KMS-11 (cell line): ENCODE measurements at regions not wholly inside any gene's neighbourhood (a gene's known extent, or its start where the extent isn't known, plus 50 kb on each side); places are given as distances from the start of the nearest gene placed in this dataset.

Experiments used
- H2AFZ ChIP-seq: fragments of 200-600 bp; sonication (generic); 2 replicates; pipeline ENCODE4 v1.6.1; 2016; ENCODE audit warnings: antibody characterized with exemption, mixed run types, low read depth
- H3K27ac ChIP-seq: fragments of 200-600 bp; sonication (generic); 2 replicates; pipeline ENCODE4 v1.6.1; 2016; ENCODE audit warnings: mild to moderate bottlenecking, mixed run types
- H3K27me3 ChIP-seq: fragments of 200-600 bp; sonication (generic); 2 replicates; pipeline ENCODE4 v1.6.1; 2017; ENCODE audit warnings: mild to moderate bottlenecking, low read depth, mixed run types, moderate library complexity; ENCODE audit not compliant: insufficient read depth
- H3K36me3 ChIP-seq: fragments of 200-600 bp; sonication (generic); 2 replicates; pipeline ENCODE4 v1.6.1; 2017; ENCODE audit warnings: mild to moderate bottlenecking, mixed run types; ENCODE audit not compliant: insufficient read depth
- H3K4me1 ChIP-seq: fragments of 200-600 bp; sonication (generic); 2 replicates; pipeline ENCODE4 v1.6.1; 2016; ENCODE audit warnings: mild to moderate bottlenecking, low read depth, mixed run types; ENCODE audit not compliant: poor library complexity, severe bottlenecking
- H3K4me2 ChIP-seq: fragments of 200-600 bp; sonication (generic); 2 replicates; pipeline ENCODE4 v1.7.0; 2016; ENCODE audit warnings: mild to moderate bottlenecking, mixed run types
- H3K4me3 ChIP-seq: fragments of 200-600 bp; sonication (generic); IDR thresholded peaks from 2 replicates; pipeline ENCODE4 v1.6.1; 2017; ENCODE audit warnings: low read depth, low read length, mixed read lengths; ENCODE audit not compliant: insufficient read depth
- H3K79me2 ChIP-seq: fragments of 200-600 bp; sonication (generic); 2 replicates; pipeline ENCODE4 v1.6.1; 2016; ENCODE audit warnings: low read depth, mixed run types; ENCODE audit not compliant: insufficient read depth
- H3K9ac ChIP-seq: fragments of 200-600 bp; sonication (generic); 2 replicates; pipeline ENCODE4 v1.6.1; 2016; ENCODE audit warnings: mild to moderate bottlenecking, mixed run types
- H4K20me1 ChIP-seq: fragments of 200-600 bp; sonication (generic); 2 replicates; pipeline ENCODE4 v1.6.1; 2016; ENCODE audit warnings: mild to moderate bottlenecking, mixed run types; ENCODE audit not compliant: insufficient read depth
- TF ChIP-seq, protein P1 (sequence below): fragments of 200-600 bp; sonication (generic); conservative IDR thresholded peaks from 2 replicates; pipeline ENCODE4 v1.6.1; 2017; ENCODE audit warnings: low read depth, mild to moderate bottlenecking, antibody characterized with exemption, low read length, moderate library complexity, mixed read lengths

GRCh38 chr18:73151086-73151485, 283.3 kb upstream of the NETO1 start:
- no peak overlapping the region for H3K9ac ChIP-seq
- TF ChIP-seq, protein P1, sequence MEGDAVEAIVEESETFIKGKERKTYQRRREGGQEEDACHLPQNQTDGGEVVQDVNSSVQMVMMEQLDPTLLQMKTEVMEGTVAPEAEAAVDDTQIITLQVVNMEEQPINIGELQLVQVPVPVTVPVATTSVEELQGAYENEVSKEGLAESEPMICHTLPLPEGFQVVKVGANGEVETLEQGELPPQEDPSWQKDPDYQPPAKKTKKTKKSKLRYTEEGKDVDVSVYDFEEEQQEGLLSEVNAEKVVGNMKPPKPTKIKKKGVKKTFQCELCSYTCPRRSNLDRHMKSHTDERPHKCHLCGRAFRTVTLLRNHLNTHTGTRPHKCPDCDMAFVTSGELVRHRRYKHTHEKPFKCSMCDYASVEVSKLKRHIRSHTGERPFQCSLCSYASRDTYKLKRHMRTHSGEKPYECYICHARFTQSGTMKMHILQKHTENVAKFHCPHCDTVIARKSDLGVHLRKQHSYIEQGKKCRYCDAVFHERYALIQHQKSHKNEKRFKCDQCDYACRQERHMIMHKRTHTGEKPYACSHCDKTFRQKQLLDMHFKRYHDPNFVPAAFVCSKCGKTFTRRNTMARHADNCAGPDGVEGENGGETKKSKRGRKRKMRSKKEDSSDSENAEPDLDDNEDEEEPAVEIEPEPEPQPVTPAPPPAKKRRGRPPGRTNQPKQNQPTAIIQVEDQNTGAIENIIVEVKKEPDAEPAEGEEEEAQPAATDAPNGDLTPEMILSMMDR = no peak

GRCh38 chr18:73150199-73150598, 282.4 kb upstream of the NETO1 start:
- Histone ChIP-seq H2AFZ (no peak overlapping the region), H3K4me2 (no peak overlapping the region)
- TF ChIP-seq, protein P1 = no peak

More at GRCh38 chr18:73151086-73151485, 283.3 kb upstream of the NETO1 start:
- H3K4me1 ChIP-seq = no peaks in the 10 kb centered on the region
- no peak overlapping the region for H3K27ac ChIP-seq
- H3K4me2 ChIP-seq = no peak overlapping the region
- H3K27me3 ChIP-seq = no peaks in the 10 kb centered on the region
- H3K4me3 ChIP-seq = no peak overlapping the region
- no peaks in the 10 kb centered on the region for H3K36me3 ChIP-seq
- no peak overlapping the region for H2AFZ ChIP-seq
- H4K20me1 ChIP-seq = no peaks in the 10 kb centered on the region
- H3K79me2 ChIP-seq = no peaks in the 10 kb centered on the region

DNA sequence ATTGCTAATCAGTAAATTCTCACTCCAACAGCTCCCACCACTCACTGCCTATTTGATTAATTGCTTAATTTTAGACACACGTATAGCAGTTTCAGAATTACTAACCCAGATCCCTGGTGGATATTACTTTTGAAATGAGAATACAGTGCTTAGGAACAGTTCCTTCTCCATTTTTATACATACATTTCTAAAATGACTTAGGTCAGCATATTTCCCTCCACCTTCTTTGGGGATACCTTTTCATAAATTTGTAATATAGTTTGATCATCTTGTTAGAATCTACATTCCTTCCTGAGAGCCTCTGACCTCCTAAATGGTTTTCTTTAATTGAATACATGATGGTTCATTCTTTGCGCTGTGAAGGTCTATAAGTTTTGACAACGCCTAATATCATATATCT, 279.8 kb upstream of the NETO1 start:
- H3K36me3 ChIP-seq = no peaks in the 10 kb centered on the region
- H4K20me1 ChIP-seq = no peaks in the 10 kb centered on the region
- no peak overlapping the region for H3K4me2 ChIP-seq
- H3K4me3 ChIP-seq = no peak overlapping the region
- H3K9ac ChIP-seq = no peak overlapping the region
- no peaks in the 10 kb centered on the region for H3K27me3 ChIP-seq
- no peak overlapping the region for H3K27ac ChIP-seq
- TF ChIP-seq, protein P1 = no peak
- no peak overlapping the region for H2AFZ ChIP-seq
- no peaks in the 10 kb centered on the region for H3K79me2 ChIP-seq
- no peaks in the 10 kb centered on the region for H3K4me1 ChIP-seq

More at GRCh38 chr18:73150199-73150598, 282.4 kb upstream of the NETO1 start:
- Histone ChIP-seq H3K4me1 (no peaks in the 10 kb centered on the region), H3K27me3 (no peaks in the 10 kb centered on the region), H3K9ac (no peak overlapping the region), H3K79me2 (no peaks in the 10 kb centered on the region), H4K20me1 (no peaks in the 10 kb centered on the region), H3K27ac (no peak overlapping the region), H3K36me3 (no peaks in the 10 kb centered on the region), H3K4me3 (no peak overlapping the region)

DNA sequence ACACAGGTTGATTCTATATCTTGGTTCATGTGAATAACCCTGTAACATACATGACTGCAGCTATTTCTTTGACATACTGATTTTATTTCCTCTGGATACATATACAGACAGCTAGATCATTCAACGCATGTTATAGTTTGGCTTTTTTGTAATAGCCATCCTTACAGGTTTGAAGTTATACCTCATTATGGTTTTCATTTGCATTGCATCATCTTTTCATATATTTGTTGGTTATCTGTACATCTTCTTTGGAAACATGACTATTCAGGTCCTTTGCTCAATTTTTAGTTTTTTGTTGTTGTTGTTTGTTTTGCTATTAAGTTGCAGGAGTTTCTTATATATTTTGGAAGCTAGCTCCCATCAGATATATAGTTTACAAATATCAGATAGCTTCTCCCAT, 276.2 kb upstream of the NETO1 start:
- H3K79me2 ChIP-seq = no peaks in the 10 kb centered on the region
- TF ChIP-seq, protein P1 = no peak
- H3K27ac ChIP-seq = no peak overlapping the region
- H4K20me1 ChIP-seq = no peaks in the 10 kb centered on the region
- H3K36me3 ChIP-seq = no peaks in the 10 kb centered on the region
- no peaks in the 10 kb centered on the region for H3K27me3 ChIP-seq
- H3K4me3 ChIP-seq = no peak overlapping the region
- no peak overlapping the region for H3K4me2 ChIP-seq
- H3K4me1 ChIP-seq = no peaks in the 10 kb centered on the region
- no peak overlapping the region for H3K9ac ChIP-seq
- no peak overlapping the region for H2AFZ ChIP-seq
